Keratinocyte (primary cell): ENCODE measurements at regions not wholly inside any gene's neighbourhood (a gene's known extent, or its start where the extent isn't known, plus 50 kb on each side); places are given as distances from the start of the nearest gene placed in this dataset.

Experiments used
- DNase-seq: peaks from one replicate; pipeline ENCODE4 v3.0.0-alpha.2; 2011; ENCODE audit warnings: low read depth, missing footprints, low spot score
- FAIRE-seq: peaks from 2 replicates; lab custom pipeline; 2011; peaks lifted over from hg19 to GRCh38; lab: Jason Lieb, UNC
- H2AFZ ChIP-seq: 2 replicates; pipeline ENCODE4 v1.6.0; 2012; ENCODE audit warnings: low read length, control low read depth, inconsistent platforms; ENCODE audit not compliant: control insufficient read depth
- H3K27ac ChIP-seq: 2 replicates; pipeline ENCODE4 v1.5.1; 2011; ENCODE audit warnings: low read length; ENCODE audit not compliant: control insufficient read depth, insufficient read depth
- H3K27me3 ChIP-seq: 3 replicates; pipeline ENCODE4 v1.6.0; 2011; ENCODE audit warnings: low read length; ENCODE audit not compliant: control insufficient read depth, insufficient read depth; ENCODE audit errors: extremely low read depth
- H3K36me3 ChIP-seq, 2 experiments: 2 replicates in 1 of 2; 3 replicates in 1 of 2; pipeline ENCODE4 v1.5.1; 2011; ENCODE audit warnings: low read length in 2 of 2, mild to moderate bottlenecking in 1 of 2; ENCODE audit not compliant: control insufficient read depth in 2 of 2, insufficient read depth in 2 of 2; ENCODE audit errors: extremely low read depth in 1 of 2
- H3K4me1 ChIP-seq: 3 replicates; pipeline ENCODE4 v1.5.1; 2011; ENCODE audit warnings: low read length; ENCODE audit not compliant: control insufficient read depth, insufficient read depth; ENCODE audit errors: extremely low read depth
- H3K4me2 ChIP-seq: 3 replicates; pipeline ENCODE4 v1.6.0; 2011; ENCODE audit warnings: low read depth, low read length; ENCODE audit not compliant: control insufficient read depth, insufficient read depth; ENCODE audit errors: extremely low read depth
- H3K4me3 ChIP-seq, 3 experiments: fragments of 200-600 bp in 1 of 3; sonication (generic) in 1 of 3; 2 replicates in 2 of 3; 3 replicates in 1 of 3; pipeline ENCODE4 v1.5.1; 2011 to 2016; ENCODE audit warnings: low read length in 3 of 3, mild to moderate bottlenecking in 3 of 3, control low read depth in 2 of 3, inconsistent platforms in 1 of 3, low read depth in 1 of 3, mixed read lengths in 1 of 3, mixed run types in 1 of 3, moderate library complexity in 1 of 3; ENCODE audit not compliant: control insufficient read depth in 2 of 3, insufficient read depth in 2 of 3; ENCODE audit errors: extremely low read depth in 1 of 3
- H3K79me2 ChIP-seq: 2 replicates; pipeline ENCODE4 v1.6.0; 2012; ENCODE audit warnings: low read length; ENCODE audit not compliant: control insufficient read depth, insufficient read depth
- H3K9ac ChIP-seq: 3 replicates; pipeline ENCODE4 v1.6.0; 2011; ENCODE audit warnings: low read length; ENCODE audit not compliant: control insufficient read depth, insufficient read depth; ENCODE audit errors: extremely low read depth
- H3K9me1 ChIP-seq: 3 replicates; pipeline ENCODE4 v1.6.0; 2011; ENCODE audit warnings: low read length; ENCODE audit not compliant: control insufficient read depth, insufficient read depth; ENCODE audit errors: extremely low read depth
- H3K9me3 ChIP-seq: 2 replicates; pipeline ENCODE4 v1.5.1; 2012; ENCODE audit warnings: low read depth, low read length; ENCODE audit not compliant: control insufficient read depth
- H4K20me1 ChIP-seq: 3 replicates; pipeline ENCODE4 v1.6.0; 2011; ENCODE audit warnings: low read length; ENCODE audit not compliant: control insufficient read depth, insufficient read depth; ENCODE audit errors: extremely low read depth
- CTCF ChIP-seq, 3 experiments: IDR thresholded peaks in 1 of 3; conservative IDR thresholded peaks in 1 of 3; optimal IDR thresholded peaks in 1 of 3; 2 replicates in 2 of 3; 3 replicates in 1 of 3; pipeline versions ENCODE3 to v1.5.1; 2011; ENCODE audit warnings: low read length in 3 of 3, mild to moderate bottlenecking in 3 of 3, moderate library complexity in 2 of 3, control low read depth in 1 of 3, inconsistent platforms in 1 of 3; ENCODE audit not compliant: insufficient read depth in 2 of 3; ENCODE audit errors: extremely low read depth in 1 of 3
- EZH2 ChIP-seq: IDR thresholded peaks from one replicate; pipeline ENCODE4 v1.6.1; 2012; ENCODE audit warnings: inconsistent platforms, mild to moderate bottlenecking, low read length, moderate library complexity
- dilution Hi-C: fragments of 300-500 bp; cut with MboI; formaldehyde crosslinking; loops from one replicate; pipeline ENCODE4 v1.7.0; 2020; ENCODE audit warnings: low sequenced_read_pairs; ENCODE audit not compliant: extremely low pct_ligation_motif_present

GRCh38 chr7:101686030-101686429, 56.9 kb upstream of the MYL10 start:
- Histone ChIP-seq H3K9me1 (no peaks in the 10 kb centered on the region), H3K36me3 (no peaks in the 10 kb centered on the region), H3K79me2 (no peaks in the 10 kb centered on the region), H3K27ac (no peak overlapping the region), H3K9ac (no peak overlapping the region), H4K20me1 (no peaks in the 10 kb centered on the region), H3K27me3 (peaks cover 5% of the 10 kb centered on the region), H3K9me3 (no peaks in the 10 kb centered on the region), H3K4me1 (peaks cover 9% of the 10 kb centered on the region), H3K4me3 (no peak overlapping the region), H2AFZ (no peak overlapping the region), H3K4me2 (no peak overlapping the region)
- dilution Hi-C loops, result no loop called here
- FAIRE-seq, result no peak
- TF ChIP-seq CTCF (optimal IDR thresholded peaks at IDR 0.05 in 1 of 3, IDR thresholded peaks at IDR 0.05 in 1 of 3, conservative IDR thresholded peaks at IDR 0.05 in 1 of 3; ENCODE audit: extremely low read depth in 1 of 3, insufficient read depth in 2 of 3, low read length in 3 of 3), result no peak
- TF ChIP-seq EZH2, result no peak
- DNase-seq, result no peak

GRCh38 chr7:101687081-101687480, 58.0 kb upstream of the MYL10 start:
- DNase-seq (no peak), FAIRE-seq (no peak)
- no peaks in the 10 kb centered on the region for H3K9me3 ChIP-seq
- H3K27me3 ChIP-seq, result peaks cover 8% of the 10 kb centered on the region
- no peaks in the 10 kb centered on the region for H3K36me3 ChIP-seq
- peaks cover 4% of the 10 kb centered on the region for H3K4me1 ChIP-seq
- no peak for TF ChIP-seq EZH2
- no peak for TF ChIP-seq CTCF (optimal IDR thresholded peaks at IDR 0.05 in 1 of 3, IDR thresholded peaks at IDR 0.05 in 1 of 3, conservative IDR thresholded peaks at IDR 0.05 in 1 of 3; ENCODE audit: extremely low read depth in 1 of 3, insufficient read depth in 2 of 3, low read length in 3 of 3)
- H3K4me3 ChIP-seq, result no peak overlapping the region
- no peak overlapping the region for H3K4me2 ChIP-seq
- no peak overlapping the region for H3K27ac ChIP-seq
- H4K20me1 ChIP-seq, result no peaks in the 10 kb centered on the region
- no peaks in the 10 kb centered on the region for H3K79me2 ChIP-seq
- no peak overlapping the region for H2AFZ ChIP-seq
- dilution Hi-C loops, result no loop called here
- H3K9ac ChIP-seq, result no peak overlapping the region
- no peaks in the 10 kb centered on the region for H3K9me1 ChIP-seq
